ENCODE measurements at regions not wholly inside any gene's neighbourhood (a gene's known extent, or its start where the extent isn't known, plus 50 kb on each side); places are given as distances from the start of the nearest gene placed in this dataset.
"Not testable (repeated sequence)": the region's sequence is repeated elsewhere in the genome, so short reads cannot be mapped to it uniquely, and the experiment has no call there.

DNA sequence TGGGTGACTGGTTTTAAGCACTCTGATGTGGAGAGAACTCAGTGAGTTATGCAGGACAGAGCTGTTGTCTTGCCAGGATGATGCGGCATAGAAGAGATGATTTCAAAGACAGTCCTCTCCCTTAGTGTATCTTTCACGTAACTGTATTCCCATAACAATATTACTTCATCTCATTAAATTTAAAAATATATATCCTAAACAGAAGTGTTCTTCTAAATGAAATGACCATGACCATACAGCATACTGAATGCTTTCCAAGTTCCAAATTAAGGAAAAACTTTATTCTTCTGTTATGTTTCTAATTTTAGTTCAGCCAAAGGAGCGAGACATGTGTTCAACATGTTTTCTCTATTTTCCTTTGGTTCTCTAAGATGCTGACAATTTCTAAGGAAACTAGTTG lies 600.1 kb upstream of the FSHR start:
- no peak overlapping the region for H3K27ac Mint-ChIP-seq
- no peak overlapping the region for H3K4me3 Mint-ChIP-seq
- no peaks in the 10 kb centered on the region for H3K27me3 Mint-ChIP-seq
- ChIA-PET POLR2A (no interaction called here), CTCF (no interaction called here)
- H3K36me3 Mint-ChIP-seq, result no peaks in the 10 kb centered on the region
- H3K4me3 ChIP-seq (ENCODE audit: low read length), result no peak overlapping the region
- no peaks in the 10 kb centered on the region for H3K27me3 ChIP-seq (ENCODE audit: insufficient read depth, low read length, poor library complexity, severe bottlenecking)
- no peak overlapping the region for H3K27ac ChIP-seq (ENCODE audit: low read depth, low read length)
- no peaks in the 10 kb centered on the region for H3K4me1 Mint-ChIP-seq
- H3K9me3 ChIP-seq (ENCODE audit: low read length), result no peaks in the 10 kb centered on the region
- H3K4me1 ChIP-seq (ENCODE audit: insufficient read depth, low read length), result no peaks in the 10 kb centered on the region
- no peak for DNase-seq
- no peaks in the 10 kb centered on the region for H3K36me3 ChIP-seq (ENCODE audit: insufficient read depth, low read length)
- H3K9me3 Mint-ChIP-seq, result peaks cover 0 to 5% (median 4%) of the 10 kb centered on the region in 5 donors

DNA sequence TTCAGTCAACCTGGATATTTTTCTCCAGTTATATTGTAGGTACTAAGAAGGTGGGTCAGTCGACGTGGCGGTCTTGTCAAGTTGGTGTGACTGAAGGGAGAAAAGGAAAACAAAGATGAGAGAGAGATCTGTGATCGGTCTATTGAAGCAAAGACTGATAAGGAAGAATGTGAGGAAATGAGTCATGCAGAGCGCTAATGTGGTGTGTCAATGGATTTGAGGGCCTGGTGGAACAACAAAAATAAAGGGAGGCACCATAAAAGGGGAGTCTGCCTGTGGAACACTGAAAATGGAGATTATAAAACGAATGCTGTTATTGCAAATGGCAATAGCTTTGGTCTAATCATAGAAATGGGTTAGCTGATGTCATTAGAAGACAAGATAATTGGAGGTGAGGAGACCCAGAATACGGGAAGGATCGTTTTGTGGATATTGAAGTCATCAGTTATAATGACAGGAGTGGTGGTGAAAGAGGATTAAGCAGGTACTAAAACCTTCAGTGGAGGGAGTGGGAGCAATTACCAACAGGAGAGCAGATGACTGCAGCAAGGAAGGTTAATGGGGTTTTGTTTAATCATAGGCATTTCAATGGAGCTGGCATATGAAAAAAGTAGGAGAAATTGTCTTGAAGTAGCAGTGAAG lies 599.1 kb upstream of the FSHR start:
- Mint-ChIP-seq H3K27me3 (no peaks in the 10 kb centered on the region), H3K4me1 (no peaks in the 10 kb centered on the region), H3K4me3 (no peak overlapping the region), H3K36me3 (no peaks in the 10 kb centered on the region), H3K9me3 (peaks cover 1 to 10% (median 6%) of the 10 kb centered on the region in 5 donors), H3K27ac (no peak overlapping the region)
- Histone ChIP-seq H3K4me3 (ENCODE audit: low read length) (no peak overlapping the region), H3K27ac (ENCODE audit: low read depth, low read length) (no peak overlapping the region), H3K9me3 (ENCODE audit: low read length) (no peaks in the 10 kb centered on the region), H3K27me3 (ENCODE audit: insufficient read depth, low read length, poor library complexity, severe bottlenecking) (no peaks in the 10 kb centered on the region), H3K4me1 (ENCODE audit: insufficient read depth, low read length) (no peaks in the 10 kb centered on the region), H3K36me3 (ENCODE audit: insufficient read depth, low read length) (no peaks in the 10 kb centered on the region)
- POLR2A ChIA-PET, result no interaction called here
- DNase-seq, result no peak
- CTCF ChIA-PET, result no interaction called here

DNA sequence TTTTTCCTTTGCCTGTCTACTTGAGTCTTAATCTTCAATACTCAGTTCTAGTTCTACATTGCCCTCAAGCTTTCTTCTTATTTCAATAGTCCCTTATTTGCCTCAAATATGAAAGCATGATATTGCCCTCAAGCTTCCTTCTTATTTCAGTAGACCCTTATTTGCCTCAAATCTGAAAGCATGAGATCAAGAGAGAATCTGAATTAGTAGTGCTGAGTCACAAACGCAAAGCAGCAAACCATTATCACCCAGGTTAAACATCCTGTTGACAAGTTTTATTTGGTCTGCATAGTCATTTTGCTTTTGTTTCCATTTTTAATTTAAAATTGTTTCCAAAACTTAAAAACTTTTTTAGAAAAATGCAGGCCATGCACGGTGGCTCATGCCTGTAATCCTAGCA lies 583.3 kb upstream of the FSHR start:
- no peaks in the 10 kb centered on the region for H3K36me3 ChIP-seq (ENCODE audit: insufficient read depth, low read length)
- Mint-ChIP-seq H3K27me3 (peaks cover 0 to 2% of the 10 kb centered on the region in 2 donors), H3K4me1 (no peaks in the 10 kb centered on the region), H3K4me3 (no peak overlapping the region), H3K36me3 (no peaks in the 10 kb centered on the region), H3K9me3 (peaks cover 4 to 11% (median 6%) of the 10 kb centered on the region in 5 donors), H3K27ac (no peak overlapping the region)
- no peaks in the 10 kb centered on the region for H3K4me1 ChIP-seq (ENCODE audit: insufficient read depth, low read length)
- no peak for DNase-seq
- H3K9me3 ChIP-seq (ENCODE audit: low read length), result no peaks in the 10 kb centered on the region
- no peak overlapping the region for H3K27ac ChIP-seq (ENCODE audit: low read depth, low read length)
- H3K27me3 ChIP-seq (ENCODE audit: insufficient read depth, low read length, poor library complexity, severe bottlenecking), result no peaks in the 10 kb centered on the region
- no peak overlapping the region for H3K4me3 ChIP-seq (ENCODE audit: low read length)
- ChIA-PET CTCF (no interaction called here), POLR2A (no interaction called here)

DNA sequence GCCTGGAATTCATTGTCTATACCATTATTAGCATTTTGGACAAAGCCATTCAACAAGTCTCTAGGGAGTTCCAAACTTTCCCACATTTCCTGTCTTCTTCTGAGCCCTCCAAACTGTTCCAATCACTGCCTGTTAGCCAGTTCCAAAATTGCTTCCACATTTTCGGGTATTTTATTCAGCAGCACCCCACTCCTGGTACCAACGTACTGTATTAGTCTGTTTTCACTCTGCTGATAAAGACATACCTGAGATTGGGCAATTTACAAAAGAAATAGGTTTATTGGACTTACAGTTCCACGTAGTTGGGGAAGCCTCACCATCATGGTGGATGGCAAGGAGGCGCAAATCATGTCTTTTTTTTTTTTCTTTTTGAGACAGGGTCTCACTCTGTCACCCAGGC lies 578.6 kb upstream of the FSHR start:
- CTCF ChIA-PET; H3K36me3 ChIP-seq (ENCODE audit: insufficient read depth, low read length); POLR2A ChIA-PET; H3K27me3 Mint-ChIP-seq; H3K4me1 Mint-ChIP-seq; DNase-seq; H3K27me3 ChIP-seq (ENCODE audit: insufficient read depth, low read length, poor library complexity, severe bottlenecking); H3K36me3 Mint-ChIP-seq; H3K4me1 ChIP-seq (ENCODE audit: insufficient read depth, low read length); H3K4me3 Mint-ChIP-seq; H3K27ac Mint-ChIP-seq; H3K9me3 ChIP-seq (ENCODE audit: low read length); H3K4me3 ChIP-seq (ENCODE audit: low read length); H3K27ac ChIP-seq (ENCODE audit: low read depth, low read length): not testable (repeated sequence)
- peaks cover 2 to 18% (median 8%) of the 10 kb centered on the region in 5 donors for H3K9me3 Mint-ChIP-seq

DNA sequence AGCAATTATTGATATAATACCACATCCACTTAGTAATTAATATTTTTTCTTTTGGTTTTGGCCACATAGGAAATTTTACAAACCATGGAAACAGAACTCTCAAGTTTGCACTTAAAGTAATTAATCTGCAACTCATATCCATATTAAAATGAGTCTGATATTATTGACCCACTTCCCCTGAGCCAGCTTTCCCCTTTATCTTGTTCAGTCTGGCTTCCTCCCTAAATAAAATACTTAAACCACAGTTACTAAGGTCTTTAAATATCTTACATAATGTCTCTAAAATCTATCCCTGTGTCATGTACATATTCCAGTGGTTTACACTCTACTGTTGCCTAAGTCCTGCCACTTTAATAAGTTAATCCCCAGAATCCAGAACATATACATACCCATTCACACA lies 564.9 kb upstream of the FSHR start:
- H3K27ac Mint-ChIP-seq, result no peak overlapping the region
- no peaks in the 10 kb centered on the region for H3K36me3 Mint-ChIP-seq
- POLR2A ChIA-PET, result no interaction called here
- Histone ChIP-seq H3K4me3 (ENCODE audit: low read length) (no peak overlapping the region), H3K27me3 (ENCODE audit: insufficient read depth, low read length, poor library complexity, severe bottlenecking) (no peaks in the 10 kb centered on the region), H3K27ac (ENCODE audit: low read depth, low read length) (no peak overlapping the region), H3K9me3 (ENCODE audit: low read length) (no peaks in the 10 kb centered on the region), H3K36me3 (ENCODE audit: insufficient read depth, low read length) (no peaks in the 10 kb centered on the region), H3K4me1 (ENCODE audit: insufficient read depth, low read length) (no peaks in the 10 kb centered on the region)
- no peak overlapping the region for H3K4me3 Mint-ChIP-seq
- CTCF ChIA-PET, result no interaction called here
- no peaks in the 10 kb centered on the region for H3K27me3 Mint-ChIP-seq
- peaks cover 2 to 15% (median 4%) of the 10 kb centered on the region in 5 donors for H3K9me3 Mint-ChIP-seq
- H3K4me1 Mint-ChIP-seq, result no peaks in the 10 kb centered on the region
- no peak for DNase-seq

DNA sequence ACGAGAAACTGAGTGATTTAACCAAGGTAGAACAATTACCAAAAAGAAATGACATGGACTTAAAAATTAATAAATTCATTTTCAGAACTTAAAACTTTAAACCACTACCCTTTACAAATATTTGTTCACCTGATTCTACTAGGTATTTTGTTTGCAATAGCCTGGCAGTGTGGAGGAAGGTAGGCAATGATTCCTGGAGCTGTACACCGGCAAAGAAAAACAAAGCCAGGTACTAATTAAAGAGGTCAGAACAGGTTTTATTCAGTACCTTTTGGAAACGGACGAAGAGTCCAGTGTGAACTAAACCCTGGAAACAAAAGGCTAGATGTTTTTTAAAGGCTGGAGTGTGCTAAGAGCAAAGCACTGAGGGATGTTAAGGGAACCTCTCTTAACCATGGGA lies 561.3 kb upstream of the FSHR start:
- CTCF ChIA-PET, result no interaction called here
- POLR2A ChIA-PET, result no interaction called here
- no peaks in the 10 kb centered on the region for H3K27me3 Mint-ChIP-seq

DNA sequence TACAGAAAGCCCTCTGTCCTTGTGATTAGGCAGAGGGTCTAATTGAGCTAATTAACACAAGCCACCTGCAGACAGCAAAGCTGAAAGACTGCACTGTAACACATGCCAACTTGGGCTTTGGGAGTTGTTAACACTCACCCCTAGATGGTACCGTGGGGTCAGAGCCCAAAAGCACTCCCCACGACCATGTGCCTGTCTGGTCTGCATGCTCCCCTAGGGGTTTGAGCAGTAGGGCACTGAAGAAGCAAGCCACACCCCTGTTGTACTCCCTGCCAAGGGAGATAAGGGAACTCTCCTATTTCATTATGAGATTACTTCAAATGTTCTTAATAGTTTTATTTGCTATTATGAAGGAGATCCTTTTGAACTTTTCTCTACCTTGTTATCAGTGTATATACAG lies 560.1 kb upstream of the FSHR start:
- no peak overlapping the region for H3K27ac Mint-ChIP-seq
- Histone ChIP-seq H3K4me3 (ENCODE audit: low read length) (no peak overlapping the region), H3K9me3 (ENCODE audit: low read length) (no peaks in the 10 kb centered on the region), H3K36me3 (ENCODE audit: insufficient read depth, low read length) (no peaks in the 10 kb centered on the region), H3K4me1 (ENCODE audit: insufficient read depth, low read length) (no peaks in the 10 kb centered on the region), H3K27me3 (ENCODE audit: insufficient read depth, low read length, poor library complexity, severe bottlenecking) (no peaks in the 10 kb centered on the region), H3K27ac (ENCODE audit: low read depth, low read length) (no peak overlapping the region)
- H3K4me1 Mint-ChIP-seq, result no peaks in the 10 kb centered on the region
- no peaks in the 10 kb centered on the region for H3K36me3 Mint-ChIP-seq
- no peak for DNase-seq
- POLR2A ChIA-PET, result no interaction called here
- H3K9me3 Mint-ChIP-seq, result peaks cover 0 to 31% (median 2%) of the 10 kb centered on the region in 5 donors
- no peak overlapping the region for H3K4me3 Mint-ChIP-seq
- no peaks in the 10 kb centered on the region for H3K27me3 Mint-ChIP-seq
- CTCF ChIA-PET, result no interaction called here

More for the DNA sequence above, 561.3 kb upstream of the FSHR start:
- no peaks in the 10 kb centered on the region for H3K27me3 ChIP-seq (ENCODE audit: insufficient read depth, low read length, poor library complexity, severe bottlenecking)
- no peak for DNase-seq
- no peaks in the 10 kb centered on the region for H3K36me3 ChIP-seq (ENCODE audit: insufficient read depth, low read length)
- no peak overlapping the region for H3K27ac ChIP-seq (ENCODE audit: low read depth, low read length)
- H3K4me1 Mint-ChIP-seq, result no peaks in the 10 kb centered on the region
- no peaks in the 10 kb centered on the region for H3K36me3 Mint-ChIP-seq
- H3K9me3 ChIP-seq (ENCODE audit: low read length), result no peaks in the 10 kb centered on the region
- no peaks in the 10 kb centered on the region for H3K4me1 ChIP-seq (ENCODE audit: insufficient read depth, low read length)
- H3K9me3 Mint-ChIP-seq, result peaks cover 0 to 27% (median 2%) of the 10 kb centered on the region in 5 donors
- H3K4me3 Mint-ChIP-seq, result no peak overlapping the region
- peak overlapping the region in 1 of 8 donors; percentile 46 for H3K27ac Mint-ChIP-seq
- H3K4me3 ChIP-seq (ENCODE audit: low read length), result no peak overlapping the region

DNA sequence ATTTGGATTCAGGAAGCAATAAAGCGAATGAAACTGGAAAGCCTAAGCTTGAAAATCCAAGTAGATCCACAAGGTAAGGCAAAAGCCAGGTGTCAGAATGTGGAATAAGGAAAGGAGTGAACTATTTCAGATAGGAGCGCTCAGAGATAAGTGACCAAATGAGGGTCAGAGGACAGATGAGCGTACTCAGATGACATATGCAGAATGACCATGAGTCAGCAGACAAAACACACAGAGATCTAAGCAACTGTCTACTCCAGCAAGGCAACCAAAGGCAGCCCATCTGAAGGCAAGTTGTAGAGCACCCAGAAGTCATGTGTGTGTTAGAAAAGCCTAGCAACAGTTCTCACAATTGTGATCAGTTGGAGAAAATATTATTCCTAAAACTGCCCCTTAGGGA lies 548.4 kb upstream of the FSHR start:
- no peaks in the 10 kb centered on the region for H3K36me3 ChIP-seq (ENCODE audit: insufficient read depth, low read length)
- no peak overlapping the region for H3K27ac ChIP-seq (ENCODE audit: low read depth, low read length)
- Mint-ChIP-seq H3K27me3 (no peaks in the 10 kb centered on the region), H3K9me3 (peaks cover 5 to 18% (median 5%) of the 10 kb centered on the region in 5 donors), H3K4me3 (no peak overlapping the region), H3K36me3 (no peaks in the 10 kb centered on the region), H3K27ac (no peak overlapping the region), H3K4me1 (no peaks in the 10 kb centered on the region)
- no peak overlapping the region for H3K4me3 ChIP-seq (ENCODE audit: low read length)
- POLR2A ChIA-PET, result no interaction called here
- no peaks in the 10 kb centered on the region for H3K9me3 ChIP-seq (ENCODE audit: low read length)
- no peak for DNase-seq
- CTCF ChIA-PET, result no interaction called here
- no peaks in the 10 kb centered on the region for H3K27me3 ChIP-seq (ENCODE audit: insufficient read depth, low read length, poor library complexity, severe bottlenecking)
- no peaks in the 10 kb centered on the region for H3K4me1 ChIP-seq (ENCODE audit: insufficient read depth, low read length)

DNA sequence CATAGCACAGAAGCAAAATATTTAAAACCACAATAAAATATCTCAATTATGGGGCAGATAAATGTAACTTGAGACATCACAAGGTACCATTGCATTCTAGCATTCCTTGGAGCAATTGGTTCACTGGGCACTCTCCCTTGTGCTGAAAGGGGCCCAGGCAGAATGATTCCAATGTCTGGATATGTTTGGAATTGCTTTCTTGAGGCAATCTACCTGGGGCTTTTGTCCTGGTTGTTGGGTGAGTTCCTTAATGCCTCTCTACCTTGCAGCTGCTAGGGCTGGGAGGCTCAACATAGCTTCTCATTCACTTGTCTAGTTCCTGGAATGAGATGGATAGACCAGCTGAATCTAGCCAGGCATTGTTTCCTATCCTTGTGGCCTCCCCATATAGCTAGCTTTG lies 539.6 kb upstream of the FSHR start:
- no peaks in the 10 kb centered on the region for H3K36me3 ChIP-seq (ENCODE audit: insufficient read depth, low read length)
- no peaks in the 10 kb centered on the region for H3K4me1 ChIP-seq (ENCODE audit: insufficient read depth, low read length)
- peaks cover 0 to 32% (median 4%) of the 10 kb centered on the region in 5 donors for H3K9me3 Mint-ChIP-seq
- no peak overlapping the region for H3K27ac Mint-ChIP-seq
- no peaks in the 10 kb centered on the region for H3K27me3 ChIP-seq (ENCODE audit: insufficient read depth, low read length, poor library complexity, severe bottlenecking)
- POLR2A ChIA-PET, result no interaction called here
- no peaks in the 10 kb centered on the region for H3K9me3 ChIP-seq (ENCODE audit: low read length)
- no peak for DNase-seq
- CTCF ChIA-PET, result no interaction called here
- no peak overlapping the region for H3K4me3 ChIP-seq (ENCODE audit: low read length)
- no peak overlapping the region for H3K4me3 Mint-ChIP-seq
- H3K36me3 Mint-ChIP-seq, result no peaks in the 10 kb centered on the region
- no peak overlapping the region for H3K27ac ChIP-seq (ENCODE audit: low read depth, low read length)
- no peaks in the 10 kb centered on the region for H3K4me1 Mint-ChIP-seq
- peaks cover 0 to 1% of the 10 kb centered on the region in 2 donors for H3K27me3 Mint-ChIP-seq
